GM12874 (cell line): ENCODE measurements at regions not wholly inside any gene's neighbourhood (a gene's known extent, or its start where the extent isn't known, plus 50 kb on each side); places are given as distances from the start of the nearest gene placed in this dataset.

Source experiments
- TF ChIP-seq, protein P1 (sequence below): IDR thresholded peaks from 2 replicates; pipeline ENCODE4 v1.5.1; 2011; ENCODE audit warnings: low read depth, mild to moderate bottlenecking, control low read depth, low read length, moderate library complexity; ENCODE audit not compliant: insufficient read depth

DNA sequence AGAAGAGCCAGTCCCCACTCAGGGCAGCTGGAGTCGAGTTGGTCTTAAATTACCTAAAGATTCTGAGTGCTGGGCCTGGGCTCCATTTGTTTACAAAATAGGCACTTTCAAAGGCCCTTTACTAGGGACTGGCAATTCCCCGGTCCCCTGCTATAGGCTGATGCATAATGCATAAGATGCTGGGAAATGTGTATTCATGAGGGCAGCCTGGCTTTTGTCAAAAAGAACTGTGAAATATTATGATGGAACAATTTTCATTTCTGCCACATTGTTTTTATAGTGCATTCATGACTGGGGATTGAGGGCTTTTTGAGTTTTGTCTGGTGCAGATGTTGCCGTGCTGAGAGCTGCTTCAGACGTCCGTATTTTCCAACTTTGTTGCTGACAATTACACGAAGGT is 617.0 kb upstream of the CDH5 start:
- TF ChIP-seq, protein P1, sequence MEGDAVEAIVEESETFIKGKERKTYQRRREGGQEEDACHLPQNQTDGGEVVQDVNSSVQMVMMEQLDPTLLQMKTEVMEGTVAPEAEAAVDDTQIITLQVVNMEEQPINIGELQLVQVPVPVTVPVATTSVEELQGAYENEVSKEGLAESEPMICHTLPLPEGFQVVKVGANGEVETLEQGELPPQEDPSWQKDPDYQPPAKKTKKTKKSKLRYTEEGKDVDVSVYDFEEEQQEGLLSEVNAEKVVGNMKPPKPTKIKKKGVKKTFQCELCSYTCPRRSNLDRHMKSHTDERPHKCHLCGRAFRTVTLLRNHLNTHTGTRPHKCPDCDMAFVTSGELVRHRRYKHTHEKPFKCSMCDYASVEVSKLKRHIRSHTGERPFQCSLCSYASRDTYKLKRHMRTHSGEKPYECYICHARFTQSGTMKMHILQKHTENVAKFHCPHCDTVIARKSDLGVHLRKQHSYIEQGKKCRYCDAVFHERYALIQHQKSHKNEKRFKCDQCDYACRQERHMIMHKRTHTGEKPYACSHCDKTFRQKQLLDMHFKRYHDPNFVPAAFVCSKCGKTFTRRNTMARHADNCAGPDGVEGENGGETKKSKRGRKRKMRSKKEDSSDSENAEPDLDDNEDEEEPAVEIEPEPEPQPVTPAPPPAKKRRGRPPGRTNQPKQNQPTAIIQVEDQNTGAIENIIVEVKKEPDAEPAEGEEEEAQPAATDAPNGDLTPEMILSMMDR, result no peak

DNA sequence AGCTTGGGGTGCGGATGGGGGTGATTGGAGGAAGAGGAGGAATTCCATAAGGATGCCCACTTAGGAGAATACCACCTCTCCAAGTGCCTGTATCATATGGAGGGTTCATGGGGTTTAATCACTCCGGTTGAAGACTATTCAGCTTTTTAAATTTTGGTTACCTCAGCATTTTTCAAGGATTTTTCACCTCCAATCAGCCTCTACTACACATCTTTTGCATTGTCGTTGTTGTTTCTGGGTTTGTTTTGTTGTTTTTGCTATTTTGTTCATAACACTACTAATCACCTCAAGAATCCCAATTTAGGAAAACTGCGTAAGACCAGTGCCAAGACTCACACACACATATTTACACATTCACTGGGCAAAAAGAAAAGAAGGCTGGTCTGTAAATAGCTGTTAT is 619.5 kb upstream of the CDH5 start:
- TF ChIP-seq, protein P1, result no peak

DNA sequence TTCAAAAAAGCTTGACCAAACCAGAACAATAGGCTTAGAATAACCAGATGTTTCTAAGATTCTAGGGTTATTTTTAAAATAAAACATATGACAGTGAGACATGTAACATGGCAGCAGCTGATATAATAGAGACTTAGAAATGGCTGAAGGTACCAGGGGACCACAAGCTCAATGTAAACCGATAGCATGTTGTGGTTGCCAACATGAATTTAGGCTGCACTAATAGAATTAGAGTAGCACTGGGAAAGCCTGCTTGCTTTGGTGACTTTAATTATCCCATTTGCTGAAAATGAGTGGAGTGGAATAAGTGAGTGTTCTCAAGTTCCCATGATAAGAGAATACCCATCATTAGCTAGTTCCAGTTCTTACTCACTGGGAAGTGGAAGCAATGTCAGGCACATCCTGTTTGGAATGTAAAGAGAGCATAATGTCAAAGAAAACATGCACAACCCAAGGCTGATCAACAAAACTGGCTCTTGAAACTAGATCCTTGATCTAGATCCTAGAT is 621.2 kb upstream of the CDH5 start:
- TF ChIP-seq, protein P1, result no peak

DNA sequence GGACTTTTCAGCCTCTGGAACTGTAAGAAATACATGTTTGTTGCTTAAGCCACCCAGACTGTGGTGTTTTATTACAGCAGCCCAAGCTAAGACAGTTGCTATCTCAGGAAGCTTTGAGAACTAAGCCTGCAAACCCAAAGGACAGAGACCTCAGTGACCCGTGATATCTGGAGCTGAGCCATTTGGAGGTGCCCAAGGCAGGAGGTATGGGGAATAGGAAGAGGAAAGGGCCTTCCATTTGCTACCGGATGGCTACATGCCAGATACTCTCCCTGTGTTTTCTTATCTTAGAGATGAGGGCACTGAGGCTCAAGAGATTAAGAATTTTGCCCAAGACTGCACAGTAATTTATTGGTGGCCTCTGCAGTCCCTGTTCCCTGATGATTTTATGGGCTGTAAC is 622.1 kb upstream of the CDH5 start:
- TF ChIP-seq, protein P1, result no peak

DNA sequence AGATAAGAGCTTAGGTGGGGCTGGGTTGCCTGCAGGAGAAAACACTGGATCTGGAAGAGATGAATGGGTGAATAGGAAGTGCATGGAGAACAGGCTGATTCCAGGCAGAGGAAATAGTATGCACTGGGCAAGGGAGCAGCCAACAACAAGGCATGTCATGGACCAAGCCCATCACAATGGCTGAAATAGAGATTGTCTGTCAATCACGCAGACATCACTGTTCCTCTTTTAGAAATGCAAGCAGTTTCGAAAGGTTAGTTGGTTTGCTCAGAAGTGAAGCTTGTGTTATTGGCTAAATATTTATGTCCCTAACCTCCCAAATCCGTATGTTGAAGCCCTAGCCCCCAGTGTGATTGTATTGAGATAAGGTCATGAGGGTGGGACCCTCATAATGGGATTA is 621.7 kb upstream of the CDH11 start:
- TF ChIP-seq, protein P1, result no peak

DNA sequence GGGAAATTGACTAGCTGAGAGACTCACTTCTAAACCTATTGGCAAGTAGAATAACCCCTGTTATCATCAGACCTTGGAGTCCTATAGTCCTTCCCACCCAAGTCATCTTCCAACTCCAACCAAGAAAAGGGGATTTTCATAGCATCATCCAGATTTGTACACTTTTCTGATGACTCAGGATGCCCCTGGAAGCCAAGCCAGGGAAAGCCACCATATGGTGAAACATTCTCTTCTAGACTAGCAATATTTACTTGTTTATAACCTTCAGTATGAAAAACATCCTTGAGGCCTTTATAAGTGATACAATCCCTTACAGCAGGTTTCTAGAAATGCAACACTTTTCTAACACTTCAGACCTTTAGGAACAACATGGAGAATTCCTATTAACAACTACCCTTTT is 618.8 kb upstream of the CDH11 start:
- TF ChIP-seq, protein P1, result no peak

DNA sequence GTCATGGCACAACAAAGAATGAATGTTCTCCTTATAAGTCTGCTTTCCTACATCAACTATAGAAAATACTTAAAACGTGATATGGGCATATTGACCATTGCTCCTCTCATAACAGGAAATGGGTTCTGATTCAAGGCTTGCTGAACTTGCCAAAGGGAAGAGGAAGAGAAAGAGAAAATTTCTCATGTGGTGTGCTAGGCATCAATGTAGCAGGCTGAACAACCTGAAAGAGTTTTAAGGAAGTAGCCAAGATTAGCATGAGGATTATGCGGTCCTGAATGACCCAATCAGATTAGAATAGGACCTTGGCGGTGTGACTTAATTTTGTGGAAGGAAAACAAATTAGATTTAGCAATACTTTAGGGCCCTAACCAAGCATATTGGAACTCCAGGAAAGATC is 617.7 kb upstream of the CDH11 start:
- TF ChIP-seq, protein P1, result no peak
